GM21717 (cell line): ENCODE measurements at regions not wholly inside any gene's neighbourhood (a gene's known extent, or its start where the extent isn't known, plus 50 kb on each side); places are given as distances from the start of the nearest gene placed in this dataset.

ENCODE experiments used
- ATAC-seq: cut with Tn5 transposase; IDR thresholded peaks from one replicate; pipeline ENCODE4 v1.9.1; 2021; ENCODE audit warnings: mild to moderate bottlenecking, moderate library complexity; ENCODE audit not compliant: unreplicated experiment

- ATAC-seq = peak; percentile 86
Measured at GRCh38 chr10:63707254-63707910, 186.2 kb downstream of the REEP3 start.

- ATAC-seq = no peak
Measured at GRCh38 chr10:63708421-63708820, 187.2 kb downstream of the REEP3 start.

GRCh38 chr10:63710703-63711102, 189.5 kb downstream of the REEP3 start:
- no peak for ATAC-seq

GRCh38 chr10:63711361-63711760, 190.2 kb downstream of the REEP3 start:
- ATAC-seq = no peak

GRCh38 chr10:63711867-63712716, 190.9 kb downstream of the REEP3 start:
- ATAC-seq = no peak

- ATAC-seq = no peak
Measured at GRCh38 chr10:63712717-63713115, 191.5 kb downstream of the REEP3 start.

- ATAC-seq = no peak
Measured at GRCh38 chr10:63713191-63714144, 192.3 kb downstream of the REEP3 start.

- no peak for ATAC-seq
Measured at GRCh38 chr10:63716016-63716580, 194.9 kb downstream of the REEP3 start.

- ATAC-seq = no peak
Measured at GRCh38 chr10:63717027-63717715, 196.0 kb downstream of the REEP3 start.

GRCh38 chr10:63718006-63718405, 196.8 kb downstream of the REEP3 start:
- no peak for ATAC-seq

GRCh38 chr10:63718421-63718820, 197.2 kb downstream of the REEP3 start:
- no peak for ATAC-seq

- ATAC-seq = no peak
Measured at GRCh38 chr10:63719226-63719856, 198.1 kb downstream of the REEP3 start.

- no peak for ATAC-seq
Measured at GRCh38 chr10:63720072-63720537, 198.9 kb downstream of the REEP3 start.

- no peak for ATAC-seq
Measured at GRCh38 chr10:63720676-63721075, 199.5 kb downstream of the REEP3 start.

GRCh38 chr10:63722537-63722936, 201.3 kb downstream of the REEP3 start:
- ATAC-seq = no peak

GRCh38 chr10:63723320-63723719, 202.1 kb downstream of the REEP3 start:
- no peak for ATAC-seq

GRCh38 chr10:63723741-63724140, 202.5 kb downstream of the REEP3 start:
- no peak for ATAC-seq

- ATAC-seq = no peak
Measured at GRCh38 chr10:63724922-63725321, 203.7 kb downstream of the REEP3 start.

GRCh38 chr10:63726867-63727266, 205.7 kb downstream of the REEP3 start:
- ATAC-seq = no peak

GRCh38 chr10:63727636-63728035, 206.4 kb downstream of the REEP3 start:
- ATAC-seq = no peak
